CD4-positive, alpha-beta T cell treated with Interleukin-17A for 4 hours (primary cell): ENCODE measurements at regions not wholly inside any gene's neighbourhood (a gene's known extent, or its start where the extent isn't known, plus 50 kb on each side); places are given as distances from the start of the nearest gene placed in this dataset.
"Not testable (repeated sequence)": the region's sequence is repeated elsewhere in the genome, so short reads cannot be mapped to it uniquely, and the experiment has no call there.

Experiments used
- DNase-seq: peaks from one replicate; pipeline ENCODE4 v3.0.0-alpha.2; 2020; ENCODE audit warnings: mixed read lengths

DNA sequence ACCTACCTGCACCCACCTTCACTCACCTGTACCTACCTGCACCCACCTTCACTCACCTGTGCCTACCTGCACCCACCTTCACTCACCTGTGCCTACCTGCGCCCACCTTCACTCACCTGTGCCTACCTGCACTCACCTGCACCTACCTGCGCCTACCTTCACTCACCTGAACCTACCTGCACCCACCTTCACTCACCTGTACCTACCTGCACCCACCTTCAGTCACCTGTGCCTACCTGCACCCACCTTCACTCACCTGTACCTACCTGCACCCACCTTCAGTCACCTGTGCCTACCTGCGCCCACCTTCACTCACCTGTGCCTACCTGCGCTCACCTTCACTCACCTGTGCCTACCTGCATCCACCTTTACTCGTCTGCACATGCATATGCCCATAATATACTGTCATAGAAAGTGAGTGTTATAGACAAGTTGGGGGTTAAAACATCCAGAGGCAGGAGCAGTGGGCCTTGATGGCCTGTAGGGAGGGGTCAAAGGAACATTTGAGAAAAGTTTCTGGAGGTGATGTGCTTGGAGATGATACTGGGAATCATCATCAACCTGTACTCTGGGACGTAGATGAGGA lies 232.9 kb upstream of the ZFP64 start:
- DNase-seq: not testable (repeated sequence)

DNA sequence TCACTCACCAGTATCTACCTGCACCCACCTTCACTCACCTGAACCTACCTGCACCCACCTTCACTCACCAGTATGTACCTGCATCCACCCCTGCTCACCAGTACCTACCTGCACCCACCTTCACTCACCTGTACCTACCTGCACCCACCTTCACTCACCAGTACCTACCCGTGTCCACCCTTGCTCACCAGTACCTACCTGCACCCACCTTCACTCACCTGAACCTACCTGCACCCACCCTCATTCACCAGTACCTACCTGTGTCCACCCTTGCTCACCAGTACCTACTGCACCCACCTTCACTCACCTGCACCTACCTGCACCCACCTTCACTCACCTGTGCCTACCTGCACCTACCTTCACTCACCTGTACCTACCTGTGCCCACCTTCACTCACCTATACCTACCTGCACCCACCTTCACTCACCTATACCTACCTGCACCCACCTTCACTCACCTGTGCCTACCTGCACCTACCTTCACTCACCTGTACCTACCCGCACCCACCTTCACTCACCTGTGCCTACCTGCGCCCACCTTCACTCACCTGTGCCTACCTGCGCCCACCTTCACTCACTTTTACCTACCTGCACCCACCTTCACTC lies 232.1 kb upstream of the ZFP64 start:
- DNase-seq: not testable (repeated sequence)

DNA sequence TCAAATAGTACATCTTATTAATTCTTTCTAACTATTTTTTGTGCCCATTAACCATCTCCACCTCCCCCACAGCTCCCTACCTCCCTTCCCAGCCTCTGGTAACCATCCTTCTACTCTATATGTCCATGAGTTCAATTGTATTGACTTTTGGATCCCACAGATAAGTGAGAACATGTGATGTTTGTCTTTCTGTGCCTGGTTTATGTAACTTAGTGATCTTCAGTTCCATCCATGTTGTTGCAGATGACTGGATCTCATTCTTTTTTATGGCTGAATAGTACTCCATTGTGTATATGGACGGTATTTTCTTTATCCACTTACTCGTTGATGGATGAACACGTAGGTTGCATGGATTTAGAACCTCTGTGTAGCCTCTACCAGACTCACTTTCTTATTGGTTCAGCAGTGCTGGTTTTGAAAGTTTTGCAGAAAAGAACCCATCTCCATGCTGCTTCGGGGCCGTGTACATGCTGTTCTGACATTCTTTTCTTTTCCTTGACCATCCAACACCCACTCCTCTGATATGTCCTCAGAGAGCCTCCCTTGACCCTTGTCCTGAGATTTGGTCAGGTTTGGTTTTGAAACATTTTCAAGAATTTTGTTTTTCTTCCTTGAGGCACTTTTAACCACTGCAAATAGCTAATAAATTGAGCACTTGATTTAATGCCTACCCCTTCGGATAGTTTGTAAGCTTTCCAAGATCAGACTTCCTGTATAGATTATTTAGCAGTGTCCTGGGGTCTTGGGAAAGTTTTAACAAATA lies 231.2 kb upstream of the ZFP64 start:
- DNase-seq: no peak

- DNase-seq: no peak
These were observed 229.2 kb upstream of the ZFP64 start for GRCh38 chr20:52420805-52421204.

GRCh38 chr20:52419205-52419604 lies 227.6 kb upstream of the ZFP64 start:
- no peak for DNase-seq

DNA sequence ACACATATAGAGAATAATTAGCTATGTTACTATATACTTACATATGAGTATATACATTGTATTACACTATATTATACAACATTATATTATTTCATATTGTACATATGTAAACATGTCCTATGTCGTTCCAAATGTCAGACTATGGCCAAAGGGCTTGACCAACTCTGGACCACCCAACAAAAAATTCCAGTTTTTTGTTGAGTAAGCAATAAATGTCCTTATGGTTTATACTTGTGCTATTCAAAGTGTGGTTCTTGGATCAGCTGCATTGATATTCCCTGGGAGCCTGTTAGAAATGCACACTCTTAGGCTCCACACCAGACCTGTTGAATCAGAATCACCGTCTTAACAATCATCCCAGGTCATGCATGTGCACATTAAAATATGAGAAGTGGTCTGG lies 225.4 kb upstream of the ZFP64 start:
- DNase-seq: no peak

- peak; percentile 14 for DNase-seq
These were observed 220.0 kb upstream of the ZFP64 start for GRCh38 chr20:52411611-52412010.

DNA sequence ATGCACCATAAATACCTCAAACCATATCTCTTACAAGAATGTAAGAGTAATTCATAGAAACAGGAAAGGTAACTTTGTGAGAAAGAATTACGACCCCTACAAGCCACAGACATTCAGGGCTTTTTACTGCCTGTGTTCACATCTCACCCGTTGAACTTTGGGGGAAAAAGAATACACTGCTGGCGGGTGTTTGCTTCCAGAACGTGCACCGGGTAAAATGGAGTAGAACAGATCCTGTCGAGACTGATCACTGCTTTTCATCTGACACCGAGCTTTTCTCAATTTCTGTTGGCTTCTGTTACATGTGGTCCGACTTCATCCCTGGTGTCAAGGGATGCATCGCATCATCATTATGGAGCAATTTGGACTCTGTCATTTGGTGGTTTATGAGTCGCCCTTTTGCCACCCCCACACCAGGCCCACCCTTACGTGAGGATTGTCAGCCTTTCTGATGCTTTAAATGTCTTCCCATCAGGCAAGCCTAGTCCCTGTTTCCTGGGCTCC lies 219.2 kb upstream of the ZFP64 start:
- DNase-seq: peak; percentile 21

DNA sequence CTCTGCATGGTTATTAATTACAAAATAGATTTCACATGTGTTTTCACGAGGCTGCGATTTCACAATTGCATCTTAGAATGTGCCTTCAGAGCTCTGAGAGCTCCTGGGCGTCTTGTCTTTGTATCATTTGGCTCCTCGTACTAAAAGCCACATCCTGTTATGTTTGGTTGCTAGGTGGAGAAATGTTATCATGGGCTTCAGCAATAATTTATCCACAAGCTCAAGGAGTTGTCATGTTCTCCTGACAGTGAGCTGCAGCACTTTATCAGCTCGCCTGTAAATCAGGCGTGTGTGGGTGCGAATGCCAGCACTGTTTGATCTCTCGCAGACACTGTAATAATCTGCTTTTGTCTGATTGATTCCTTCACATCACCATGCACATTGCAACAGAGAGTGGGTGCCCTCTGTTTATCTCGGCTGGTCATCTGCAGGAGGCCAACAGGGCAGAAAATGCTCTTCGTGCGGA lies 218.6 kb upstream of the ZFP64 start:
- DNase-seq: peak; percentile 72

DNA sequence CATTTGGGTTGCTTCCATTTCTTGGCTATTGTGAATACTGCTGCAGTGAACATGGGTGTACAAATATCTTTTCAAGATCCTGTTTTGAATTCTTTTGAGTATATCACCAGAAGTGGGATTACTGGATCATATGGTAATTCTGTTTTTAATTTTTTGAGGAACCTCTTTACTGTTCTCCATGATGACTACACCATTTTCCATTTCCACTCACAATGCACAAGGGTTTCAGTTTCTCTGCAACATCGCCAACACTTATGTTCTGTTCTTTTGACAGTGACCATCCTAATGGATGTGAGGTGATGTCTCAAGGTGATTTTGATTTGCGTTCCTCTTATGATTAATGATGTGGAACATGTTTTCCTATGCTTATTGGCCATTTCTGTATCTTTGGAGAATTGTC lies 214.4 kb upstream of the ZFP64 start:
- DNase-seq: no peak

- DNase-seq: no peak
These were observed 213.8 kb upstream of the ZFP64 start for GRCh38 chr20:52405417-52405816.

DNA sequence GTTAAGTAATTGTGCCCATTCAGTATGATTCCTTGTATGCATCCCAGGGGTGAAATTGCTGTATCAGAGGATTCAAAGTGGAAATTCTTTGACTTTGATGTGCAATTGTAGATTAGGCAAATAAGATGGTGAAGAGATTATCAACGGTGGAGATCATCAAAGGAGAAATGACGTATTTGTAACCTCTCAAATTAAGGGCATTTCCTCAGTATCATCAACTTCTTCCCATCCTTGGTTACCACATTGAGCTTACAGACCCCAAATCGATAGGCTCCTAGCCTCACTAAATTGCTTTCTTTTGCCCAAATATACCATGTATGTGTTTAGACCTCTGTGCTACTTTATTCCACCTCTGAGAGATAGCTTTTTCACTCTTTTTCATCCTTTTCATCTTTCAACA lies 213.1 kb upstream of the ZFP64 start:
- DNase-seq: no peak

GRCh38 chr20:52402950-52403349 lies 211.4 kb upstream of the ZFP64 start:
- DNase-seq: no peak

DNA sequence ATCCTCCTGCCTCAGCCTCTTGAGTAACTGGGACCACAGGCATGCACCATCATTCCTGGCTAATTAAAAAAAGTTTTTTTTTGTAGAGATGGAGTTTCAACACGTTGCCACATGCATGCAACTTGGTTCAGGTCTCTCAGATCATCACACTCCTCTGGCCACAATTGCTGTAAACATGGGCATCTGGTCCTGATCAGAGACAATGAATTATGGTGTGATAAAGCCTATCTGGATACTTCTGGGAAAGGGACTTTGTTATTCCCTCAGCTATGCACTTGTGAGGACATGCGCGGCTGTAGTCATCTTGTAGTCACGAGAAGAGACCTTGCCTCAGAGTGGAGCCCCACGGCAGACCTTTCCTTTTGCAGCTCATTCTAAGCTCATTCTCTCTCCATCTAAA lies 210.9 kb upstream of the ZFP64 start:
- DNase-seq: no peak

DNA sequence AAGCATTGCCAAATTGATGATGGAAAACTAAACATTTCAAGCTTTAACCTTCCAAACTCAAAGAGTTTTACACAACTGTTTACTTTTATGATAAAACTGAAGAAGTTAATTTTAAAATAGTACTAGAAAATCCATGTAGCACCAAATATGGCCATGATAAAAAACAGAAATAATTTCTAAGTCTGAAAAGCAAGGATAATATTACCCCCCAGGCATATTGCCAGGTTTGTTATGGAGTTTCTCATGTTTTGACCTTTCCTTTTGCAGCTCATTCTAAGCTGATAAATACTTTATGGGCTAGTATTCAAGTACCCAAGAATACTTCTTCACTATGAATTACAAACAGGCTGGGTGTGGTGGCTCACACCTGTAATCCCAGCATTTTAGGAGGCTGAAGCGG lies 209.9 kb upstream of the ZFP64 start:
- no peak for DNase-seq

- DNase-seq: peak; percentile 33
These were observed 207.8 kb upstream of the ZFP64 start for GRCh38 chr20:52399352-52399751.

DNA sequence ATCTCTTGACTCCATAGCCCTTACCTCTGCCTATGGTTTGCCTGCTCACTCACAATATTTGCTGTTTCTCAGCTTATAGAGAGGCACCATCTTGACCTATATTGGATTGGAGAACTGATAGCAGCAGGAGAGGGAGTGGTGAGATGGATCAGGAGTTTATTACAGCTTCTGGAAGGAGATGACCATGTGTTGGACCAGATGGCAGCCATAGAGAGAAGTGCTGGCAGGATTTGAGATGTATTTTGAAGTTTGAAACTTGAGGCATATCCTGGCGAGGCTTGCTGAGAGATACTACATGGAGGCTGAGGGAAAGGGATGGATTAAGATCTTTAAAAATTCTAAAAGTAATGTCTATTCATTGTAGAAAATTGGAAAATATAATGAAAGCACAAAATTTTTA lies 198.0 kb upstream of the ZFP64 start:
- DNase-seq: no peak

DNA sequence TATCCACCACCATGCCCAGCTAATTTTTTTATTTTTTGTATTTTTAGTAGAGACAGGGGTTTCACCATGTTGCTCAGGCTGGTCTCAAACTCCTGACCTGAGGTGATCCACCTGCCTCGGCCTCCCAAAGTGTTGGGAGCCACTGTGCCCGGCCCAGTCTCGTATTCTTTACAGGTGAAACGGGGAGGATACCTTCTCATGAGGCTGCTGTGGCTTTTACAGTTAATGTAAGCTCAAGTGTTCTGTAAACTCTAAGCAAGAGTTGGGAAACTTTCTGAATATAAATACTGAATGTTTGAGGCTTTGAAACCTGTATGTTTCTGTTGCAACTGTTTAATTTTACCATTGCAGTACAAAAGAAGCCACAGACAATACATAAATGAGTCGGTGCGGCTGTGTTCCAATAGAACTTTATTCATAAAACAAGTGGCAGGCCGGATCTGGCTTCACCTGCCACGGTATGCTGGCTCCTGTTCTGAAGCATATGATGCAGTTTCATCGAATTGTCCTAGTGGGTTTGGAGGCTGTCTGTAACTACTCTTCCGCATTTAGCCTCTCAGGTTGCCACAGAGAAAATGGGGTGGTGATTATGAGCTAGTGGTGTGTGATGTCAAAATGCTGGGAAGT lies 192.5 kb upstream of the ZFP64 start:
- no peak for DNase-seq

DNA sequence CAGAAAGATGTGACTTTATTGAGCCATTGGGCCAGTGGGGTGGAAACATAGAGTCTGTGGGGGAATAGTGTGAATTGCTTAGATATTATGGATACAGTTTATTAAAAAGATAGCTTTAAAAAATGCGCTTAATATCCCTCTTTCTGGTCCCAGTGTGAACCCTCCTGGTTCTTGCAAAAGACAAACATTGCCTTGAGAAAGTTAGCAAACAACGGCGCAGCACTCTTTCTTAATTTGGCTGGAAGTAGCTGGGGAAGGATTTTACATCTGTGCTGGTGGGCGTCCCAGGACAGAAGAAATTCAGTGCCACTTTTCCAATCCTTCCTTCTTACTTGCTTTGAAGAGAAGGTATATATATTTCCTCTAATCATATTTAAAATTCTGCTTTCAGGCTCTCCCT lies 191.4 kb upstream of the ZFP64 start:
- DNase-seq: no peak

DNA sequence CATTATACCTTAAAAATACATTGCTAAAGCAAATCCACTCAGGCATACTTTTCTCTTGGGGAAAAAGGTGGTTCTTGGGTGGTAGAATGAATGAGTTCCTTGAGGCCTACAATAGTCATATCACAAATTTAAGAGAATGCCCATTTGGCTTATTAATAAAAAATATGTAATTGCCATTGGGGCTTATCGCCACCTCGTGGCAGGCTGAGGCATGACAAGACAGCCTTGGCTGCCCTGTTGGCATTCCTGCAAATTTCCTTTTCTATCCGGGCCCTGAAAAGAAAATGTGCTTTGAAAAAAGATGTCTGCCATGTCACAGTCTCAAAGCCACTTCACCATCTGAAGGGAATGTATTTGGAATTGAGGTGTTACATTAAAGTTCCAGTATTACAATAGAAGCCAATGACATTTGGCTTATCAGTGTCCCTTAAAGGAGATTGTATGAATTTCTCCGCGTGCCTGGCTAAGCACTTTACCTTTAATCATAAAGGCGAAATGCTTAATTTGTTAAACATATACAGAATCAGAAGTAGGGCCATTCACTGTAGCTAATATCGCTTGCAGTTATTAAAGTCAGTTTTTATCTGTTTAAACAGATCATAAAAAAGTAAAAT lies 188.3 kb upstream of the ZFP64 start:
- peak; percentile 59 for DNase-seq

- no peak for DNase-seq
These were observed 180.6 kb upstream of the ZFP64 start for GRCh38 chr20:52372169-52372568.

DNA sequence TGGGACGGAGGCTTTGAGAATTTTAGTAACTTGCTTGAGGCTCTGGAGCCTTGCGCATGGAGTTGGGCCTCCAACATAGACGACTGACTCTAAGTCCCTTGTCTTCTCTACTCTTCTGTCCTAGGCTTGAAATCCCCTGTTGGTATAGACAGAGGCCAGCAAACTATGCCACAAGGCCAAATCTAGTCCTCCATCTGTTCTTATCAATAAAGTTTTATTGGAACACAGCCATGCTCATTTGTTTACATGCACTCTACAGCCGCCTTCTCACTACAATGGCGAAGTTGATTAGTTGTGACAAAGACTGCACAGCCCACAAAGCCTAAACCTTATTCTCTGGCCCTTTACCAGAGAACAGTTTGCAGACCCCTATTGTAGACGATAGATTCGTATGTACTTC lies 174.1 kb upstream of the ZFP64 start:
- DNase-seq: no peak

- DNase-seq: no peak
These were observed 172.8 kb upstream of the ZFP64 start for GRCh38 chr20:52364405-52364804.
